Stimulated activated CD8-positive, alpha-beta memory T cell treated with anti-CD3 and anti-CD28 coated beads, Interleukin-4, amount 100 ng/mL, for 48 hours (primary cell): ENCODE measurements at regions not wholly inside any gene's neighbourhood (a gene's known extent, or its start where the extent isn't known, plus 50 kb on each side); places are given as distances from the start of the nearest gene placed in this dataset.
A peak's percentile ranks its signal among the peaks of the same experiment; 100 is the strongest.
"Not testable (repeated sequence)": the region's sequence is repeated elsewhere in the genome, so short reads cannot be mapped to it uniquely, and the experiment has no call there.

Experiments
- DNase-seq: peaks from one replicate; pipeline ENCODE4 v3.0.0-alpha.2; 2020

- DNase-seq = not testable (repeated sequence)
Observed at GRCh38 chr2:176951218-176951617, 261.4 kb upstream of the HNRNPA3 start.

GRCh38 chr2:176956791-176957190 lies 255.8 kb upstream of the HNRNPA3 start:
- no peak for DNase-seq

- no peak for DNase-seq
Observed at GRCh38 chr2:176959614-176960013, 253.0 kb upstream of the HNRNPA3 start.

GRCh38 chr2:176960061-176960460 lies 252.5 kb upstream of the HNRNPA3 start:
- no peak for DNase-seq

- no peak for DNase-seq
Observed at GRCh38 chr2:176960736-176961520, 251.7 kb upstream of the HNRNPA3 start.

GRCh38 chr2:176961775-176962619 lies 250.6 kb upstream of the HNRNPA3 start:
- DNase-seq = no peak

- DNase-seq = no peak
Observed at GRCh38 chr2:176963568-176964287, 248.9 kb upstream of the HNRNPA3 start.

- no peak for DNase-seq
Observed at GRCh38 chr2:176967911-176968450, 244.6 kb upstream of the HNRNPA3 start.

GRCh38 chr2:176969642-176970359 lies 242.8 kb upstream of the HNRNPA3 start:
- DNase-seq = no peak

GRCh38 chr2:176976736-176977685 lies 235.6 kb upstream of the HNRNPA3 start:
- no peak for DNase-seq

- no peak for DNase-seq
Observed at GRCh38 chr2:176978921-176979320, 233.7 kb upstream of the HNRNPA3 start.

GRCh38 chr2:176979981-176980710 lies 232.4 kb upstream of the HNRNPA3 start:
- no peak for DNase-seq

GRCh38 chr2:176984987-176985386 lies 227.6 kb upstream of the HNRNPA3 start:
- DNase-seq = no peak

GRCh38 chr2:176985871-176986270 lies 226.7 kb upstream of the HNRNPA3 start:
- DNase-seq = no peak

GRCh38 chr2:176986487-176986886 lies 226.1 kb upstream of the HNRNPA3 start:
- DNase-seq = no peak

- DNase-seq = no peak
Observed at GRCh38 chr2:176991411-176991810, 221.2 kb upstream of the HNRNPA3 start.

GRCh38 chr2:176997074-176997791 lies 215.4 kb upstream of the HNRNPA3 start:
- peak; percentile 33 for DNase-seq

- no peak for DNase-seq
Observed at GRCh38 chr2:176997792-176998169, 214.8 kb upstream of the HNRNPA3 start.

GRCh38 chr2:176999301-176999700 lies 213.3 kb upstream of the HNRNPA3 start:
- DNase-seq = no peak
